ENCODE measurements at regions not wholly inside any gene's neighbourhood (a gene's known extent, or its start where the extent isn't known, plus 50 kb on each side); places are given as distances from the start of the nearest gene placed in this dataset.

- TF ChIP-seq CTCF (IDR thresholded peaks at IDR 0.05) (no peak), POLR2AphosphoS5 (IDR thresholded peaks at IDR 0.05; ENCODE audit: insufficient read depth in 1 of 2, low read depth in 1 of 2) (no peak)
These were observed 1722.1 kb upstream of the PCDH10 start for GRCh38 chr4:131427000-131427399.

Data from vagina (tissue), 2 donors.